ENCODE measurements at regions not wholly inside any gene's neighbourhood (a gene's known extent, or its start where the extent isn't known, plus 50 kb on each side); places are given as distances from the start of the nearest gene placed in this dataset.
"Not testable (repeated sequence)": the region's sequence is repeated elsewhere in the genome, so short reads cannot be mapped to it uniquely, and the experiment has no call there.

- not testable (repeated sequence) for DNase-seq
These were observed 146.9 kb upstream of the C1QTNF3 start for GRCh38 chr5:34189752-34190411.

- not testable (repeated sequence) for DNase-seq
These were observed 147.5 kb upstream of the C1QTNF3 start for GRCh38 chr5:34190466-34190865.

- not testable (repeated sequence) for DNase-seq
These were observed 148.3 kb upstream of the C1QTNF3 start for GRCh38 chr5:34191279-34191744.

GRCh38 chr5:34192064-34192922 is 149.3 kb upstream of the C1QTNF3 start:
- DNase-seq = not testable (repeated sequence)

GRCh38 chr5:34192923-34193262 is 149.9 kb upstream of the C1QTNF3 start:
- not testable (repeated sequence) for DNase-seq

GRCh38 chr5:34193297-34193696 is 150.3 kb upstream of the C1QTNF3 start:
- DNase-seq = not testable (repeated sequence)

GRCh38 chr5:34193804-34194203 is 150.8 kb upstream of the C1QTNF3 start:
- not testable (repeated sequence) for DNase-seq

GRCh38 chr5:34196091-34196490 is 153.1 kb upstream of the C1QTNF3 start:
- DNase-seq = not testable (repeated sequence)

- not testable (repeated sequence) for DNase-seq
These were observed 162.3 kb upstream of the C1QTNF3 start for GRCh38 chr5:34205347-34205746.

GRCh38 chr5:34217386-34217785 is 174.4 kb upstream of the C1QTNF3 start:
- DNase-seq = not testable (repeated sequence)

GRCh38 chr5:34221329-34222073 is 178.5 kb upstream of the C1QTNF3 start:
- not testable (repeated sequence) for DNase-seq

- DNase-seq = not testable (repeated sequence)
These were observed 180.1 kb upstream of the C1QTNF3 start for GRCh38 chr5:34223158-34223557.

- not testable (repeated sequence) for DNase-seq
These were observed 187.4 kb upstream of the C1QTNF3 start for GRCh38 chr5:34230402-34230801.

- not testable (repeated sequence) for DNase-seq
These were observed 200.8 kb upstream of the C1QTNF3 start for GRCh38 chr5:34243802-34244201.

- not testable (repeated sequence) for DNase-seq
These were observed 201.4 kb upstream of the C1QTNF3 start for GRCh38 chr5:34244281-34245031.

- DNase-seq = not testable (repeated sequence)
These were observed 202.0 kb upstream of the C1QTNF3 start for GRCh38 chr5:34245032-34245394.

- not testable (repeated sequence) for DNase-seq
These were observed 202.8 kb upstream of the C1QTNF3 start for GRCh38 chr5:34245813-34246212.

- not testable (repeated sequence) for DNase-seq
These were observed 215.6 kb upstream of the C1QTNF3 start for GRCh38 chr5:34258598-34258997.

- not testable (repeated sequence) for DNase-seq
These were observed 218.0 kb upstream of the C1QTNF3 start for GRCh38 chr5:34261020-34261419.

- not testable (repeated sequence) for DNase-seq
These were observed 223.1 kb upstream of the C1QTNF3 start for GRCh38 chr5:34266151-34266550.

GRCh38 chr5:34296759-34297158 is 253.7 kb upstream of the C1QTNF3 start:
- DNase-seq = not testable (repeated sequence)

GRCh38 chr5:34329201-34329600 is 286.2 kb upstream of the C1QTNF3 start:
- DNase-seq = not testable (repeated sequence)

All from NCI-H2227 treated with DMSO at 0.1 percent for 48 hours (cell line).